RCC 7860 (cell line): ENCODE measurements at regions not wholly inside any gene's neighbourhood (a gene's known extent, or its start where the extent isn't known, plus 50 kb on each side); places are given as distances from the start of the nearest gene placed in this dataset.
A peak's percentile ranks its signal among the peaks of the same experiment; 100 is the strongest.

Source experiments
- DNase-seq: peaks from one replicate; pipeline ENCODE4 v3.0.0-alpha.2; 2015; ENCODE audit warnings: low spot score
- FAIRE-seq: peaks from 2 replicates; lab custom pipeline; 2012; peaks lifted over from hg19 to GRCh38; lab: Jason Lieb, UNC

DNA sequence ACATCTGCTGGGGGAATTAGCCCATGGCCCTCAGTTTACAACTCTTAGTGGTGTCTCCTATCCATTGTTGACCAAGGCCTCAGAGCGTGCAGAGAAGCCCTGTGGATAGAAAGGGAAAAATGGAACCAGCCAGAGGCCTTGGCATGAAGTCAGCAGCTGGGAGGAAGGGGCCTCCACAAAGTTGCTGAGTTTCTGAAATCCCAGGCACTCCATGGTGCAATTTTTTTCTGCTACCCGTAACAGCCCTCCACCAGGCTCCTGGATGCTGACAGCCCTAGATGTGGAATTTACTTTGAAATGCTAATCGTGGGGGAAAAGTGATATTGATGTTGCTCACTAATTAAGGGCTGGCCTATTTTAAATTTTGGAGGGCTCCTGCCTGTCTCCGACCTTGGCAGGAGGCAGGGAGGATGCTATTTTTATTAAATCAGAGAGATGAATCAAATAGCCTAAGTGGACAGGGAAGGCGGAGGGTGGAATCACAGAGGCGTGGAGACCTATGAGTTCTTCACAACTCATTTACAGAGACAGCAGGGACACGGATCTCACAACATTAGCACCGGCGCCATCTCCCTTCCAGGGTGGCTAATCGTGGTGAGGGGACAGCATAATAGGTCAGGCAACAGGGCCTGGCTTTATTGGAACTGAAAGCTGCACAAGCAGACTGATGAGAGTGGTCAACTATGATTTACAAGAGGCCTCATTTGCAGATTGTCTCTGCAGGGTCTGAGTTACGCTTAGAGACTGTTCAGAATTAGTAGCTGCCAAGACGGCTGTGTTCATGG is 99.8 kb upstream of the WSCD2 start:
- FAIRE-seq (no peak), DNase-seq (no peak)

DNA sequence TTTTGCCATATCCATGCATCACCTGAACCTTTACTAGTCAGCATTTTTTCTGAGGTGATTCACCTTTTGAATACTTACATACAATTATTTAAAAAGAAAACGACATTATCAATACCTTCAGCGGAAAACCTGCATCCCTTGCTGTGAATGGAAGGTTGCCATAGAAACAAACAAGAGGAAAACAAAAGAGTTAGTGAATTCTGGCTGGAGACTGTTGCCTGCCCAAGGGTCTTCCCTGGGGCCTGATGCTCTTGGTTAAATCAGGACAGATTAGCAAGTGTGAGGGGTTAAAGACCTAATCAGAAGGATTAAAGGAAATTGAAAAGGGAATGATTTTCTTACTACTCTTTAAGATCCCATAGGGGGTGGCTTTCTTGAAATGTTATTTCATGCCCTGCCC is 96.0 kb upstream of the WSCD2 start:
- DNase-seq (no peak), FAIRE-seq (no peak)

DNA sequence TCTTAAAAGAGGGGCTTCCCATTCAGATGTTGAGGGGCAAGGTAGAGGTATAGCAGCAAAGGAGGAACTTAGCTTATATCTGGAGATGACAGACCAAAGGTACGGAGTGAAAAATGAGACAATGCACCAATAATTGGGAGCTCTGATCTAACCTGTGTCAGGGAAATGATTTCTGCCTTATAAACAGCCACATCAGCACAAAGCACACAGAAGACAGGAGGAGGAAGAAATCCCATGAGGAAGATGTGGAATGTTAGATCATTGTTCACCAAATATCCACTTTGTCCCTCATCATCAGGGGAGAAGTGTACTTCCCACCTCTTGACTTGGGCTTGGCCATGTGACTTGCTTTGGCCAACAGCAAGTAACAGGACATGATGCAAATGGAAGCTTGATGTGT is 93.7 kb upstream of the WSCD2 start:
- FAIRE-seq (no peak), DNase-seq (no peak)

DNA sequence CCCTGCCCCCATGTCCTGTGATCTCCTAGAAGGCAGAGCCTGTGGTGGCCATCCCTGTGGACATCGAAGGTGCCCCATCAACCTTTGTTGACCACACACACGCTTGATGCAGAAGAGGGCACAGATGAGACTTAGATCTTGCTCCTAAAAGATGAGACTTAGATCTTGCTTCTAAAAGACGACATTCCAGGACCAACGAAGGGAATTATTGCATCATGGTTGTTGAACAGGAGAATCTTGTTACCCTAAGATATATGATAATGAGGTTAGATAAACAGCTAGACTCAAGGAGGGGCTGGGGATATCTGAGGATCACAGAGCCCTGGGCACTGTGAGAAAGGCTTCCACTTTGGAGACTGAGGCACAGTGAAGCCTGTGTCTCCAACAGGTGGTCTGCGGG is 91.1 kb upstream of the WSCD2 start:
- FAIRE-seq (no peak), DNase-seq (no peak)

DNA sequence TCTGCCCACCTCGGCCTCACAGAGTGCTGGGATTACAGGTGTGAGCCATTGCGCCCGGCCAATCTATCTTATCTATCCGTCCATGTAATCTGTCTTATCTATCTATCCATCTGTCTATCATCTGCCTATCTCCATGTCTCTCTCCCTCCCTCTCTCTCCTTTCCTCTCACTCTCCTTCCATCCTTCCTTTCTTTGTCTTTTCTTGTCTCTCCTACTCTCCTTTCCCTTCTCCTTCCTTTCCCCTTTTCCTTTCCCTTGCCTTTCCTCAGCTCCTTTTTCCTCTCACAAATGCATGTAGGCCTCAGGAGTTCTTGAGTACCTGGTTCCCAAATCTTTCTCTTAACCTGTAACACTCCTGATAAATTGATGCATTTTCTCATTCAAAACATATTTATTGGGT is 89.3 kb upstream of the WSCD2 start:
- no peak for DNase-seq
- FAIRE-seq, result no peak

DNA sequence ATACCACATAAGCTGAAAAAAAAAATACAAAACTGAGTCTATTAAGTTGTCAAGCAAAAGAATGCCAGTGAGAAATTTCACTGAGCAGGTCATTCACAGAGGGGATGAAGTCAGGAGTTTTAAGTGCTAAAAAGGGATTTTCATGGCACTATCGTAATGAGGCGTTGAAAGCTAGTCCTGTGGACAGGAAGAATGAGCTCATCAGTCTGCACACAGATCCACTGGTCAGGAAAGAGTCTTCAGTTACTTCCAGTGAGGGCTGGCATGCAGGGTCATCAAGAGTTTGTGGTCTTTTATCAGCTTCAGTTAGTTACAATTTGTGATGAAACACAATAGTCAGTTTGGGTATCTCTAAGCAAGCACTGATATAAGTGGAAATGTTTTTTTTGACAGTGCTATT is 88.1 kb upstream of the WSCD2 start:
- no peak for FAIRE-seq
- DNase-seq, result peak; percentile 4

DNA sequence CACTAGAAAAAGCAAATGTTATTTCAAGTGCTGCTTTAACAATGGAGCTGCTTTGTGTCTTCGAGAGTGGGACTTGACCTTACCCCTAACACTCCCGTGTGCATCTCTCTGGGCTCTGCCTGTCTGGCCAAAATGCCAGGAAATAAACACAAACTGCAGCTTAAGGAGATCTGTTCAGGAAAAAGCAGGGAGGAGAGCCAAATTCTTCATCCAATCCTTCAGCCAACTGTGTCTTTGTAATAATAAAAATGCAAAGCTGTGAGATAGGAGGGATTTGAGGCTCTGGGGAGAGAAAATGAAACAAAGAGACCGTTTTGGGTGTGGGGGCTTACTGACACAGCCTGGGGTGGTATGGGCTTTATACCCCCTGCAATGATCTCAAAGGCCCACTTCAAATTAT is 85.8 kb upstream of the WSCD2 start:
- no peak for DNase-seq
- no peak for FAIRE-seq

DNA sequence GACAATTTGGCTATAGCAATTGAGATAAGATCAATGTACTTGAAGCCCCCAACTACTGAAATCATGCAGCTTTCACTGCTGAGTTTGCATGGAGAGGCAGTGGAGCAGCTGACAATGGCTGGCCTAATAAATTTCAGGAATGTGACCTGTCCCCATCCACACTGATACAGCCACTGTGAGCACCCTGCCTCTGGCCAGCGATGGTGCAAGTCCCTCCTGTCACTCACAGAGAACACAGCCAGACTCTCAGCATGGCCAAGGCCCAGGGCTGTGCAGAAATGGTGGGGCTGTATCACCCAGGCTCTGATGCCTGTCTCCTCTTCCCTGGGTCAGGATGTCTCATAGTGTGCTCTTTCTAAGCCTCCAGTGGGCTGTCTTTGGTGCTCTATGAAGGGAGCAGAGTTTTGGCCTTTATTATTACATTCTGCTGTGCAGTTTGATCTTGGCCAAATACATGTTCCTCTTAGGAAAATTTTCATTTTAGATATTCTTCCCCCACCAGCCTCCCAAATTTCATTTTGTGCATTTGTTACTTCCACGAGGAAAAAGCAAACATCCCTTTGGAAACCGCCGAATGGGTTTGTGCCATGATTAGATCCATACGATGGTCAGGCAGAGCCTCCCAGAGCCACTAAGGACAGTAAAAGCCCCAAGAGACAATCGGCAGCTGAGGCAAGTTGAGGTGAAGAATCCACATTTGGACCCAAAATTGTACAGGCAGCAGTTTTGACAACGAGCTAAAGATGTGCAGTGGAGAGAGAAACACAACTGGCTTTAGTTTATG is 85.1 kb upstream of the WSCD2 start:
- DNase-seq, result no peak
- no peak for FAIRE-seq

DNA sequence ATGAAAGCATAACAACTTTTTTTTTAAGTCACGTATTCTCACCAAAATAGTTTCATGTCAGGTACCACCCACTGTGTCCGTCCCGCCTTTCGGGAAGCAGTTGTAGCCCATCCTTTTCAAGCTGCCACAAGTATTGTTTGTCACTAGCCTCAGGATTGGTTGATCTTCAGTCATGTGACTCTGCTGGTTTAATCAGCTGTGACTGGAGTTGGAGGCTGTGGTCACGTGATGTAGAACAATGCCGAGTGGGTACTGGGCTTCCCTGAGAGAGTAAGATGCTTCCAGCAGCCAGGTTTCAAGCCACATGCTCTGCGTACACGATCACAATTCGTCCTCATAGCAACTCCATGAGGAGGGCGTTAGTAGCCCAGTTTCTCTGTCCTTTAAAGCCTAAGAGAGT is 83.0 kb upstream of the WSCD2 start:
- FAIRE-seq (no peak), DNase-seq (no peak)

DNA sequence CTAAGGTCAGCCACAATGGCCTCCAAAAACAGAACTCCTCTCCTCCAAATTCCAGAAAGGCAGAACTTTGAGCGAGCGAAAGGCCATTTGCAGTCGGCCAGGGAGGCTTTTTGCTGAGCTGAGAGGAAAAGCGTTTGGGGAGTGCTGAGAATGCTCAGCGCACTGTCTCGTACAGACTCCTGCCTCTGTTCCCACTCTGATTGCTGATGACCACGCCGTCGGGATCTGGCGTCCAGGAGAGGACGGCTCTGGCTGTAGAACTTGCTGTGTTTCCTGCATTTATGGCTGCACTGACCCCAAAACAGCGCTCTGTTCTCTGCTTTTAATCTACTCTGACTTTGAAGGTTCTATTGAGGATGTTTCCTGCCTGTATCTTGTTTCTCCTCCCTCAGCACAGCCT is 82.4 kb upstream of the WSCD2 start:
- FAIRE-seq (no peak), DNase-seq (no peak)

DNA sequence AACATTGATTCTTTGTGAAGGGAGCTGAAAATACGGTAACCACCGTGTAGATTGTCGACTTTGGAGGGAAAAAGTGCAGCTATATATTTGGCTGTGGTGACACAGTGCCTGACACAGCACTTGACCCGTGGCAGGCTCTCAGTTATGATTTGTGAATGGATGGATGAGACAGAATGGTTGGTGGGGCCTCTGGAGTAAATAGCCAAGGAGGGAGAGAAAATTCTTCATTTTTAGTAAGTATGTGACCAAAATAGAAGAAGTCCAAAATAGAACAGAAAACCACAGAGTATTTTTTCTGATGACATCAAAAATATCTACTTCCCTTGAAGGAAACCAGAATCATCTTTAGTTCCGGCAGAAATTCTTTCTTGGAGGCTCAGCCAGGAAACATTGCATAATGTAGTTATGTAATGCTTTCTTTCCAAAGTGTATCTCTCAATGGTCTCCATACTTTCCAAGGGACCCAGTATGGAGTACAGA is 82.0 kb upstream of the WSCD2 start:
- FAIRE-seq, result no peak
- no peak for DNase-seq

DNA sequence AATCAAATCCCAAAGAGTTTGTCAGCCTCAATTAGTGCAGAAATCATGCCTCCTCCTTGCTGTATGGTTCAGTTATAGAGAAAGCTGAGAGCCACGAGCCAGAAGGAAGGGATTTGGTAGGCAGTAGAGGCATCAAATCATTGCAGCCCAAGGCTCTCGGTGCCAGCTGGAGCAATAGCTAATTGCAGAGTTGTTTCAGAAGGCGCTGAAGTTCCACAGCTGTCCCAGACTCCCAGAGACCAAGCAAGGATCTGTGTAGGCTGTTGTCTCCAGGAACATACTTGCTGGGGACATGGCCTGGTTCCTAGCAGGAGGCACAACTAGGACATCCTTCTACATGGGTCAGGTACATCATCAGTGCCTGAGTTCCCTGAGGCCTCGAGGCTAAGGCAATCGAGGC is 80.4 kb upstream of the WSCD2 start:
- FAIRE-seq, result no peak
- no peak for DNase-seq

DNA sequence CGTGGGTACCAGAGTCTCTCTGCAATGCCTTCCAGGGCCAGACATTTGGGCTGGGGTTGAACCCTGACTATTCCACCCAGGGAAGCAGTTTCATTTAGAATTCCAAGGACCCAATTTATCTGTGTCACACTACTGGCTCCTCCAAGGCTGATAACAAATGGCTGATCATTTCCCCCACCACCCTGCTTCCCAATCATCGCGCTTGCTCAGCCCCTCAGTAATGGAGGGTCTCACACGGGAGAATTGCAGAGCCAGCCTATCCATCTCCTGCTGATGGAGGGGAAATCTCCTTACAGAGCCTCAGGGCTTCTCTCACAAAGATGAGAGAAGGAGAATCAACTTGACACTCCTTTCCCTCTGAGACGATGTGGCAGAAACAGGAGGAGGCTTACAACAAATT is 78.4 kb upstream of the WSCD2 start:
- no peak for DNase-seq

DNA sequence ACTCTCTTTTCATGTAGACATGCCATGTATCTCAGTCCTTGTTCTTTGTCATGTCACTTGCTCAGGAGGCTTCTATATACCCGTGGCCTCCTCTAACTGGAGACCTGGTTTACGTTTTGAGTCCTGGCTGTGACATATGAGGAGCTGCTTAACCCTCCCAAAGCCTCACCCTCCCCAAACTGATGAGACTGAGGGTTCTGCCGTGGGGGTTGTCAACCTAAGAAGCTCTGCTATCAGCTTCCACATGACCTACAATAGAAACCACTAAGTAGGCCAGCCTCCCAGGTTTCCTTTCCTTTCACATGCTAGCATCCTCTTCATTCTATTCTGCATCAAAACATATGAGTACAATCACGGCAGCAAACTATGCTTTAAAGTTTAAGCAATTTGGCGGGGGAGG is 76.8 kb upstream of the WSCD2 start:
- DNase-seq (no peak), FAIRE-seq (no peak)

More for the DNA sequence above, 78.4 kb upstream of the WSCD2 start:
- FAIRE-seq, result no peak

DNA sequence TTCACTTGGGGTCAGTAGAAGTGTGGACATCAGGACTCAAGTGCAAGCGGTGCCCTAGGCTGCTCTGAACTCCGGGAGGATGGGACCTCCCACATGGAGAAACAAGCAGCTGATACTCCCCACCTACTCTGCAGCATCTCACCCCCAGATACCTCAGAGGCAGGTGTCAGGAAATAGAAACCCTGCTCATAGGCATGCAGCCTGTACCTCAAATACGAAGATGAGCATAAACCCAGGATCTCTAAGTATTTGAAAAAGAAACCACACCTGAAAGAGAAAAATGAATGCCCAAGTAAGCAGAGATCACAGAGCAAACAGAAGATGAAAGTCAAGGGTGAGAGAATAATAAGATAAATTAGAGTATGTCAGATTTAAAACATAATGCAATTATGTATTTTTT is 75.6 kb upstream of the WSCD2 start:
- DNase-seq, result no peak
- no peak for FAIRE-seq

DNA sequence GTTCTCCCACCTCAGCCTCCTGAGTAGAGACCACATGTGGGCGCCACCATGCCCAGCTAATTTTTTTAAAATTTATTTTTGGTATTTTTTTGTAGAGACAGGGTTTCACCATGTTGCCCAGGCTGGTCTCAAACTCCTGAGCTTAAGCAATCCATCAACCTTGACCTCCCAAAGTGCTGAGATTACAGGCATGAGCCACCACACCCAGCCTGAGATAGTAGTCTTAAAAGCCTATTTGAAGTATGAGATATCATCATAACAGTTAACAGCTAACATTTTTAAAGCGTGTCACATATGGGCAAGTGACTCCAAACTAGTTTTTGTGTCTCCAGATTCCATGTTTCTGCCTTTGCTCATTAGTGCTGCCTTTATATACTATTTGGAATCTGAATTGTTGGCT is 74.6 kb upstream of the WSCD2 start:
- DNase-seq, result no peak
- no peak for FAIRE-seq

DNA sequence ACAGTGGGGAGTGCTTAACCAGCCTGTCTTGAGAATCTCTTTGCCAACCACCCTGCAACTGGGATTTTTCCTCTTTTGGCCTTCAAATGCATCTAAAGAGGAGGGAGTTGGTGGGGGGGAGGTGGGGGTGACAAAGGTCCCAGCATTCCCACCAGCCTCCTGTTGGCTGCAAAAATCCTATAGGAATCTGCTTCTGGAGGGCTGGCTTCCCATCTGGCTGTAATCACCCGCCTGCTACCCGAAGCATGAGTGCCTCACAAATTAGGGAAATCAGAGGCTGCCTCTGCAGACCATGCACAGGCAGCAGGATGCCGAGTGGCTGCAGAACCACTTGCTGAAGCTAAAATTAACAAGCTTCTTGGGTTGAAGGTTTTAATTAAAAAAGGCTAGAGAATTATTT is 73.9 kb upstream of the WSCD2 start:
- no peak for DNase-seq
- FAIRE-seq, result no peak

DNA sequence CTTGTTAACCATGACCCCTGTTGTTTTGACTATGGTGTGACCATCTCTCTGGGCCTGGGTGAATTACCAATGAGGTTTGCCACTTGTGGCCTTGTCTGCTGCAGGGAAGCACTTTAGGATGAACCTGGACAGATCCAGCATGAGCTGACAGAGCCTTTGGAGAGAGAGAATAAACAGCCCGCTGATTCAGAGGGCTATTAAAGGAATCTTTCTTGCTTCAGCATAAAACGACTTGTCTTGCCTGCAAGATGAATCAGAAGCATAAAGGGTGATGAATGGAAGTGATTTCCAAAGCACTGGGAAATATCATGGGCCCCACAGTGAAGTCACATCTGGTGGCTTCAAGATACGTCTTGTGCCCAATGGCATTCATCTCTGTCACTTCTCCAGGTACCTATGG is 69.0 kb upstream of the WSCD2 start:
- DNase-seq (no peak), FAIRE-seq (no peak)

DNA sequence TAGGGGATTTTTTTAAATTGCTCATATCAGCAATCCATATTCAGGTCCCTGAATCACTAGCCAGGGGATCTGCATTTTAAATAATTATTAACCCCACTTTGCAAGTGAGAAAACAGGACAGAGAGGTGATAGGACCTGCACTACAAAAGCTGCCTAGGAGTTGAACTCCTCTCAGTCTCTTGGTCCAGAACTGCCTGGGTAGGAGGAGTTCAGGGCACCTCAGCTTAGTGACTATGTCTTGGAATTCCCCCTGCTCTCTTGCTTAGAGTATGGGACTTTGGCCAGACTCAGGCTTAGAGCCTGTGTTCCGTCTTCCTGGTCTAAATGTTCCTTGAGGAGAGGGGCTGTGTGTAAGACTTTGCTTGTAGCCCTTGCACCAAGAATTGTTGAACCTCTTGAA is 68.2 kb upstream of the WSCD2 start:
- no peak for DNase-seq
- FAIRE-seq, result no peak

DNA sequence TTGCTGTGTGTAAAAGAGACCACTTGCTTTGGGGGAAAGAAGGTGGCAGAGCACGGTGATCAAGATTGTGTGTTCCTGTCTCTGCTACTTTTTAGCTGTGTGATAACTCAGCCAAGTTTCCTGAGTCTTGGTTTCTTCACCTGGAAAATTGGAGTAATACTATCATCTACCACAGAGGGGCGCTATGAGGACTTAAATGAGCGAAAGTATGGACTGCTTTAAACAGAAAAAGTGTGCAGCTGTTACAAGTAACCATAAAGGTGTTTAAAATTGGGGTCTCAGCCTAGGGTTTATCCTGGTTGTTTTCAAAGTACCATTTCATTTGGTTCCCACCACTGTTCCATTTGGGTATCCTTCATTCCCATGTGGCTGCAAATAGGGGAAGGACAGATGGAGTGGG is 65.9 kb upstream of the WSCD2 start:
- DNase-seq, result no peak
- no peak for FAIRE-seq

DNA sequence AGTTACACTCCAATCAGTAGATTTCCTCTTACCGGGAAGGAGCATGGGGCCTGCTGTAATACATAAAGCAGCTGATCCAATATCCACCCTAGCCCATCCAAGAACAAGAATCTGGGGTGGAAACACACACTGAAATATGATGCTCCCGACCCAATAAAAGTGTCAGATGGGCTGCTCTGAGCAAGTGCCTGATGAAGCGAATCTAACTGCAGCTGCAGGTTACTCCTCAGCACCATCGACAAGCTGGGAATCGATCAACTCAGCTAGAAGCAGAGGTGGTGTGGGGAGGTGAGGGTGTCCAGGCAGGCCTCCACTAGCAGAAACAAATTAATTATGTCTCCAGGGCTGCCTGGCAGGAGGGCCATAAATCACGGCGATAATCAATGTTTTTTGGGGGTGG is 64.0 kb upstream of the WSCD2 start:
- no peak for FAIRE-seq

More for the DNA sequence above, 64.0 kb upstream of the WSCD2 start:
- no peak for DNase-seq
